Stomach (tissue), 4 donors: ENCODE measurements at regions not wholly inside any gene's neighbourhood (a gene's known extent, or its start where the extent isn't known, plus 50 kb on each side); places are given as distances from the start of the nearest gene placed in this dataset.

Experiments used
- EP300 ChIP-seq: sonication (generic); formaldehyde crosslinking; IDR thresholded peaks from one replicate; pipeline ENCODE4 v1.6.1; 2017; ENCODE audit warnings: antibody characterized with exemption
- POLR2A ChIP-seq, 4 donors: fragments of 450-650 bp; IDR thresholded peaks; one replicate each; pipeline ENCODE4 v1.6.1; 2016; ENCODE audit warnings: antibody characterized with exemption in 4 of 4, control low read depth in 2 of 4, mild to moderate bottlenecking in 1 of 4, moderate library complexity in 1 of 4
- POLR2AphosphoS5 ChIP-seq, 3 donors: sonication (generic); formaldehyde crosslinking; IDR thresholded peaks; one replicate each; pipeline ENCODE4 v1.6.1; 2016; ENCODE audit warnings: antibody characterized with exemption in 3 of 3
- TF ChIP-seq, protein P1 (sequence below), 7 experiments: fragments of 450-650 bp in 4 of 7; fragments of 200-600 bp in 3 of 7; sonication (generic) in 3 of 7; IDR thresholded peaks; one replicate each; pipeline ENCODE4 v1.5.1; 2016 to 2019; ENCODE audit warnings: antibody characterized with exemption in 7 of 7, control low read depth in 2 of 7, mild to moderate bottlenecking in 1 of 7

DNA sequence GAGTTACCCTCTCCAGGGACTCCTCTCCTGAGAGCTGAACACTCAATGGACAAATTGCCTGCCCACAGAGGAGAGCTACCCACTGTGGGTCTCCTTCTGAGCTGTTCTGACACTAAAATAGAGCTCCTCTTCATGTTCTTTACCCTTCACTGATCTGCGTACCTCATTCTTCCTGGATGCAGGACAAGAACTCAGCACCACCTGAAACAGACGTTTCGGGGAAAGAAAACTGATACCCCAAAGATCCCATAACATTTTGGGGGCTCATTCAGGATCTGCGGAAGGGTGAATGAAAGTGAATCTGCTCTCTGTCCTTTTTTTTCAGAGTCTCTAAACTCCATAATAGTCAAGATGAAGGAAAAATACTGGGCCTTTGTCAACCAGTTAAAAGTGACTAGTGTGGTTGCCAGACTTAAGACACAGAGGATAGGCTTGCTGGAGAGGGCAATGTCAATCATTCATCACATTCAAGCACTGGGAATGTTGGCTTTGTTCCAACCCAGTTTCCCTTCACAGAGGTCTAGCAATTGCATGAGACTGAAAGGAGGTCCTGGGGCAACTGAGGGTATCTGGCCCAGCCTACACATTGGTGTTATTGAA, 136.7 kb upstream of the SLITRK6 start:
- TF ChIP-seq POLR2AphosphoS5 (IDR thresholded peaks at IDR 0.05) (no peak), EP300 (no peak), POLR2A (IDR thresholded peaks at IDR 0.05) (no peak)
- TF ChIP-seq, protein P1, sequence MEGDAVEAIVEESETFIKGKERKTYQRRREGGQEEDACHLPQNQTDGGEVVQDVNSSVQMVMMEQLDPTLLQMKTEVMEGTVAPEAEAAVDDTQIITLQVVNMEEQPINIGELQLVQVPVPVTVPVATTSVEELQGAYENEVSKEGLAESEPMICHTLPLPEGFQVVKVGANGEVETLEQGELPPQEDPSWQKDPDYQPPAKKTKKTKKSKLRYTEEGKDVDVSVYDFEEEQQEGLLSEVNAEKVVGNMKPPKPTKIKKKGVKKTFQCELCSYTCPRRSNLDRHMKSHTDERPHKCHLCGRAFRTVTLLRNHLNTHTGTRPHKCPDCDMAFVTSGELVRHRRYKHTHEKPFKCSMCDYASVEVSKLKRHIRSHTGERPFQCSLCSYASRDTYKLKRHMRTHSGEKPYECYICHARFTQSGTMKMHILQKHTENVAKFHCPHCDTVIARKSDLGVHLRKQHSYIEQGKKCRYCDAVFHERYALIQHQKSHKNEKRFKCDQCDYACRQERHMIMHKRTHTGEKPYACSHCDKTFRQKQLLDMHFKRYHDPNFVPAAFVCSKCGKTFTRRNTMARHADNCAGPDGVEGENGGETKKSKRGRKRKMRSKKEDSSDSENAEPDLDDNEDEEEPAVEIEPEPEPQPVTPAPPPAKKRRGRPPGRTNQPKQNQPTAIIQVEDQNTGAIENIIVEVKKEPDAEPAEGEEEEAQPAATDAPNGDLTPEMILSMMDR (IDR thresholded peaks at IDR 0.05) = no peak
